ENCODE measurements at regions not wholly inside any gene's neighbourhood (a gene's known extent, or its start where the extent isn't known, plus 50 kb on each side); places are given as distances from the start of the nearest gene placed in this dataset.

DNA sequence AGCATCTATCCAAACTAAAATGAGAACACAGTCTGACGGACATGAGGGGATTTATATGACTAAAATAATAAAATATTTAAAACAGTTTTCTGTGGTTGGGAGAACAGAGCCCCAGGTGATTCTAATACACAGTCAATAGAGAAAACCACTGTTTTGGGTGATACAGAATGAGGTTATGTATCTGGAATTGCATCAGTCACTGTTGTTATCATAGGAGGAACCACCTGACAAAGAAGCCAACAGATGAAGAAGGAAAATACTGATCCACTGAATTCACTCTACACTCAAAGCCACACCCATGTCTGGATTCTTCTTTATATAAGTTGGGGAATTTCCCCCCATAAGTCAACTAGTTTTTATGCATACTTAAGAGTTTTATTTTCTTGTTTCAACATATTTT, 799.0 kb downstream of the TLR4 start:
- DNase-seq (ENCODE audit: low read depth, low spot score), result no peak

DNA sequence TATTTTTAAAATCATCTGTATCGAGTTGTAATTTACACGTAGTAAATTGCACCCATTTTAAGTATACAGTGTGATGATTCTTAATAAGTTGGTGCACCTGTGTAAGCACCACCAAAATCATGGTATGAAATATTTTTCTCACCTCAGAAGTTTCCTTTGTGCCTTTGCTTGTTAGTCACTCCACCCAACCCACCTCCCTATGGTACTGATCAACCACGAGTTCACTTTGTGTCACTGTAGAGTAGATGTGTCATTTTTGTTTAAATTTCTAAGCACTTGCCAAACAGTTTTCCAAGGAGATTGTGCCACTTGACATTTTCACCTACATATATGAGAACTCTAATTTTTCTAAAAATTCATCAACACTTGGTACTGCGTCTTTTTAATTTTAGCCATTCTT, 806.5 kb downstream of the TLR4 start:
- no peak for DNase-seq (ENCODE audit: low read depth, low spot score)

DNA sequence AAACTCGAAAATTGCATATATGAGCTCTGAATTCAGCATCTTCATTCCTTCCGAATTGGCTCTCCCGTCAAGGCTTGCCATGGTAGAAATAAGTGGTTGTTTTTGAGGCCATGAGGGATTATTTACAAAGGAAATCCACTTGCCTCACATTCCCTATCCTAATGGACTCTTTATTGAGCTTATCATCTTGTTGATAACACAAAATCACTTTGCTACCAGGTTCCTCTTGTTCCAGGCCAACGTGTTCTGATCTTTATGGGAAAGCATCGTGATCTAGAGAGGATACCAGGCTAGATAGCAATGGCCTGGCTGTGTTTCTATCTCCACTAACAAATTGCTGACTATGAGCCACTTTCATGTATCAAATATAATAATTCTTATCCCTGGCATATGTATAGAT, 811.7 kb downstream of the TLR4 start:
- no peak for DNase-seq (ENCODE audit: low read depth, low spot score)

DNA sequence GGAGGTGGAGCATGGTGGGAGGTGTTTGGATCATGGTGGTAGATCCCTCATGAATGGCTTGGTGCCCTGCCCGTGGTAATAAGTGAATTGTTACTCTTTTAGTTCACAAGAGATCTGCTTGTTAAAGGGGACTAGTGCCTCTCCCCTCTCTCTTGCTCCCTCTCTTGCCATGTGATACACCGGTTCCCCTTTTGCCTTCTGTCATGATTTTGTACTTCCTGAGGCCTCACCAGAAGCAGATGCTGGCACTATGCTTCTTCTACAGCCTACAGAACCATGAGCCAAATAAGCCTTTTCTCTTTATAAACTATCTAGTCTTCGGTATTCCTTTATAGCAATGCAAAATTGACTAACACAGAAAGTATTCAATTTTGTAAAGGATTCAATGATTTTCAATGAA, 817.1 kb downstream of the TLR4 start:
- DNase-seq (ENCODE audit: low read depth, low spot score), result no peak

DNA sequence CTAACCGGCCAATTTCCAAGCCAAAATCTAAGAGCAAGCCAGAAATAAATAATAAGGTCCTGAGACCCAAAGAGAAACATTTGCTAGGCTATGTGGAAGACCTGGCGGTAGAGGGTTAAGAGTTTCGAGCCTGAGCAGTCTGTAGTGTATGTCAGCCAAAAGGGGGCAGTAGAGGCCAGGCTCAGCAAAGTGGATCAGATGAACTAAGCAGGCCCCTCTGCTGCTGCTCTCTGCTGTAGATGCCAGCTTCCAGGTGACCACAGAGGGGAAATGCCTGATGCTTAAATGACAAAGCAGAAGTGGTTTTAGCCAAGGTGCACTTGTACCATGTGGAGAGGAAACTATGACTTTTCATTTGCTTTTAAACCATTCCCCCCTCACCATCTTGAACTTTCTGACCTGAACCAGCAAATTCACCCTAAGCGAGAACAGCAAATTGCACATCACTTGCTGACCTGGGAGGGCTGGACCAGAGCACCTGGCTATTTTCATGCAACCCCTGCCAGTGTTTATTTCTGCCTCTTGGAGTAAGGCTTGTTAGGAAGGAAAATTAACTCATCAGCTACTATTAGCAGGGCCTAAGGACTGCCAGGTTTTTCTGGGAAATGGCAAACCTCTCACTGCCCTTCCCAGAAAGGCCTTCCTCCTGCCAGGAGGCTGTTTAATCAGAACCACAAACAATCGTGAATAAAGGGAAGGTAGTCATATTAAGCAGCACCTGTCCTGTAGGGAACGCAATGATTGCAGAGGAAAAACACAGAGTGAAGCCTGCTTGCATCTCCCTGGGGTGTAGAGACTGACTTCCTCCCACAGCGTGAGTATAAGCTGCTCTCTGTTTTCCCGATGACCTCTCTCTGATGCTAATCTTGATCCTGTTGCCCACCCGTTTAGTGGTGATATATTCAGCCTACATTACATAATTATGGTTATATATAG, 818.2 kb downstream of the TLR4 start:
- DNase-seq (ENCODE audit: low read depth, low spot score), result peak; percentile 35

DNA sequence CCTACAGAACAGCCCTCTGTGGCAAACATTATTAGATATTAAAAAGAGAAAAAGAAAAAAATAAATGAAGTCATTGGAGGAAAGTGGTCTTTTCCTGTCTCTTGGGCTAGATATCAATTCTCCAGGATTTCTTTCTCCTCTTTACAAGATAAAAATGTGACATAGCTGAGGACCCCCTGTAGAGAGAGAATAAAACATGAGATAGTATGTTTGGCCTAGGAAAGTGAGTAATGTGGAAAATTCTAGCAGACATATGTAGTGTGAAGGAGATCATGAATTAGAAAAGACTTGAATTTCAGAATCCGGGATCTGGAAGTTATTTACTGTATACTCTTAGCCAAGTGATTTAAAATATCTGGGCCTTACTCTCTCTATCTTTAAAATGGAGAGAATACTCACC, 823.1 kb downstream of the TLR4 start:
- DNase-seq (ENCODE audit: low read depth, low spot score), result no peak

DNA sequence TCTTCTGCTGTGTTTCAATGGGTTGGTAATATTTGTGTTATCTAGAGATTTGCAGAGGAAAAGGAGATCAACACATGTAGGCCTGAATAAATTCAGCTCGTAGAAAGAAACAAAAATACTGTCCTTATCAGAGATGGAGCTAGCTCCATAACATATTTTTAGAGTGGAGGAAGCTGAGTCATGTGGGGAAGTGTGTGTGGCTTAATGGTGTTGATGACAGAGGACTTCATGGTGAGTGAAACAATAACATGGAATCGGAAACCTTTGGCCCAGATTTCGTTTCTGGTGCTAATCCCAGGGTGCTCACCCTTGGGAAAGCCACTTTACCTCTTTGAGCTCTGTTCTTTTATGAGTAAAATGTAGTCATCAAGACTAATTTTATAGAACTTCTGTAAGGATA, 825.0 kb downstream of the TLR4 start:
- peak; percentile 23 for DNase-seq (ENCODE audit: low read depth, low spot score)

DNA sequence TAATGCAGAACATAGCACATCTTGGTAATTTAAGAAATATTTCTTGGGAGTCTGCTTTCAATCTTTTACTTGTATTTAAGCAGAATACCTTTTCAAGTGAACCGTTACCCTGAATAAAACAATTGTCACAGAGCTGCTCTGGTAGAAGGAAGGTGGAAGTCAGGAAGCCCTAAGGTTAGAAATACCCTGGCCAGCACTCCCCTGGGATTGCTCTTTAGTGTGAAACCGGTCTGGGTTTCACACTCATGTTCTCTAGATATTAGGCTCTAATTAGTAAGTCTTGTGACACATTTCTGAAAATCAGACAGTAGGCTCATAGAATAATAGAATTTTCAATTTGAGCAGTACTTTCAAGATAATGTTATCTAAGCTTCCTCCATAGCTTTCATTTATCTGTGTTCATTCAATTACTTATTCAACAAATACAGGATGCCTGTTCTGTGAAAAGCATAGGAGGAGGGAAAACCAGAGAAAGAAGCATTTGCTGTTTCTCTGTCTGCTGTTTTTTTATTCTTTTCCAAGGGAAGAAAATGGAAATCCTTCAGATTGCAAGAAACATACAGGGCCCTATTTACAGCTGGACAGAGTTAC, 825.5 kb downstream of the TLR4 start:
- no peak for DNase-seq (ENCODE audit: low read depth, low spot score)

DNA sequence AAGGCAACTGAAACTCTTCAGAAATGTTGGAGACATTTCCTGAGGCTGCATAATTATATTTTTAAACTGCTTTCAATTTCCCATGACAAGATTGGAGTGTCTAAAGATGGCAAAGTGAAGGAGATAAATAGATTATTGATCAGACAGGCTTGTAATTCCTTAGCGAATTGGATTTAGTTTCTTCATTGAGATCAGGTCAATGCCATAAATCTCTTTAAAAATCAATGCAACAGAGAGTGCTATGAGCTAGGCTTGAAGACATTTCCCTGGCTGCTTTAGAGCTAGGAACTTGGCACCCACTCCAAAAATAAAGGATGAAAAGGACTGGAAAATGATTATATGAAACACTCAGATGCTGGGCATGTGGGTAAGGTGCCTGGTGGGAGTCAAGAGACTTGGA, 828.4 kb downstream of the TLR4 start:
- DNase-seq (ENCODE audit: low read depth, low spot score), result no peak

DNA sequence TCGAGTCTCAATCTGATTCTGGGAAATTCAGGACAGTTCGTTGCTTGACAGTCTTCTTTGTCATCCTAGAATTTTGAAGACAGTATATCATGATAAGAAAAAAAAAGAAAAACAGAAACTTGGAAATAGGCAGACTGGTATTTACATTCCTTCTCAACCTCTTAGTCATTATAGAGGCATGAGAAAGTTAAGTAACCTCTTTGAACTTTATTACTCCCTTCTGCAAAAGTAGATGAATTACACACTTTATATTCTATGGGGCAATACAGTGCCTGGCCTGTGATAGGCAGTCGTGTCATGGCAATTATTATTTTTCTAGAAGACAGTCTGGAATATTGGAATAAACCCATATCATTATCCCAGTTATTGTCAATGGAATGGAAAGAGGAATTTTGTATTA, 828.9 kb downstream of the TLR4 start:
- DNase-seq (ENCODE audit: low read depth, low spot score), result no peak

DNA sequence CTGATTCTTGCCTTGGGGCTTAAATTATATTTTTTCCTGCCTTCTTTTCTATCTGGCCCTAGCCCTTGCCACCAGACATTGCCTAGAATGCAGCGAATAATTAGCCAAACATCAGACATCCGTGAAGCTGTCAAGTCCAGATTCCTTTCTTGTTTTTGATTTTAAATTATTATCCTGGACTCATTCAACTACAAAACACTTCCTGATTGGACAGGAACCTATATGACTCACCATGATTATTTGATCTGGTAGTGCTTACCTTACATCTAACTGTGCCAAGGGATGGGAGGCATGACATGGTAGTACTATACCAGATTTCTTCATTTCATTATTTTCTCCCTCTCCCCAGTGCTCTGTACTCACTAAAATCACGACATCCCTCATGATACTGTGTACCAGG, 829.6 kb downstream of the TLR4 start:
- DNase-seq (ENCODE audit: low read depth, low spot score), result no peak

DNA sequence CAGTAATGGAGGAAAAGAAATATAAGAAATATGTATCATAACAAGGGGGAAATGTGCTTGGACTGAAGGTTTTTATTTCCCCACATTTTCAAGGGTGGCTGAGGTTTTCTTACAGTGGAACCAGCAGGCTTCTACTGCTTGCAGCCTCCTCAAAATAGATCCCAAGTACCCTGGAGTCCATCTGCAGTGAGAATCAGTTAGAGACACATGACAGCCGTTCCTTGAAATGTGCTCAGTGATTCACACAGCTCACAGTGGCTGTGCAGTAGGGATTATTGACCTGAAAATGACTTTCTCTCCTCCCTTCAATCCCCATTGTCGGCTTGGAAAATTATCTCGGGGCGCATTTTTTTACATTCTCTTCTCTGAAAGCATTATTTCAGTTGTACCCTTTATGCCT, 832.0 kb downstream of the TLR4 start:
- no peak for DNase-seq (ENCODE audit: low read depth, low spot score)

DNA sequence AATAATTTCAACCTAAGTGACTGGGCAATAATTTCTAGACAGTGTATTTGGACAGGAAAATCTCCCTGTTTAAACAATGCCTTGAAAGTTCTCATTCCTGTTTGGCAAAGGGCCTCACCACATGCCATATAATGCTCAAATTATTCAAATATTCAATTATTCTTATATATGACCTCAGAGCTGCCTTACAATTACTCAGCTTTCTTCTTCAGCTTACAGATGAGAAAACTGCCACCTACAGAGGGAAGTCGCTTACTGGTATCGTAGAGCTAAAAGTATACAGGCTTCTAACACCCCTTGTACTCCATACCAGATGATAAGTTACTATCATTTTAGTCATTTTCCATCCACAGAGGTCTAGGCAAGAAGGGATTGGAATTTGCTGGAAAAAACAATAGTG, 830.3 kb downstream of the BRINP1 start:
- DNase-seq (ENCODE audit: low read depth, low spot score), result no peak

DNA sequence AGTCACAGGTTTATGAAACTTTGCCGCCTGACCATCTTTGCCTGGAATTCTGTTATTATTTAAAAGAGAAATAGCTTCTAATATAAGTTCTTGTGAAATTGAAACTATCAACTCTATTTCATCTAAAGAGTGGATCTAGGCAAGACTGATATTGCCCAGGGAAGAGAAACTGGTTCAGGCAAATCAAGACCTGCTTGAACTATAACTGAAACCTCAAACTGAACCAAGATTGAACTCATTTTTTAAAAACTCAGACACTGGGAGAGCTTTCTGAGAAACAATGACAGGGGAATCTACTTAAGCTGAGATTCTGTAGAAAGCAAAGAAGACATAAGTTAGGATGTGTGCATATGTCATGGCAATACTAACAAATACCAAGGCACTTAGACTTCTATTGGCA, 815.8 kb downstream of the BRINP1 start:
- no peak for DNase-seq (ENCODE audit: low read depth, low spot score)

DNA sequence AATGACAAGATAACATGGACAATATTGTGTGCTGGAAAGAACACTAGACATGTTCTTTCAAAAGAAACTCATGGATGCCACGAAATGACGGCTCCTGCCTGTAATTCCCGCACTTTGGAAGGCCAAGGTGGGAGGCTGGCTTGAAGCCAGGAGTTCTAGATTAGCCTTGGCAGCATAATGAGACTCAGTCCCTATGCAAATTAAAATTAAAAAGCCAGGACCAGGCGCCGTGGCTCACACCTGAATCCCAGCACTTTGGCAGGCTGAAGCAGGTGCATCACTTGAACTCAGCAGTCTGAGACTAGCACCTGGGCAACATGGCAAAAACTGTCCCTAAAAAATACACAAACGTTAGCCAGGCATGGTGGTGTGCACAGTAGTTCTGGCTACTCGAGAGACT, 814.2 kb downstream of the BRINP1 start:
- DNase-seq (ENCODE audit: low read depth, low spot score), result no peak

DNA sequence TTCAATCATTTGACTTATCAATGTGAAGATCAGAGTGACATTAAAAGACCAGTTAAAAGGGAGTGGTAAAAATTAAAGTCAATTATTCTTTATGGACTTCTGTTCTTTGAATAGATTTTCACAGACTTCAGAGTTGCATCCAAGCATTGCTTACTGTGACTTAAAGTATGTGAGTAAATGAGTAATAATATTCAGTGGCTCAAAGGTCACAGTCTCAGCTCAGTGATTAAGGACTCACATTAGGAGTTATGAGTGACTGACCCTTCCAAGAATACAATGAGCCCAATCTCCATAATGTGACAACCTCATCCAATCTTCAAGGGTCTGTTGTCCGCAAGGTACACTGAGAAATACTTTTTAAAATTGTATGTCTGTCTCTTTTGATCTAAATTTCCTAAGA, 811.2 kb downstream of the BRINP1 start:
- no peak for DNase-seq (ENCODE audit: low read depth, low spot score)

DNA sequence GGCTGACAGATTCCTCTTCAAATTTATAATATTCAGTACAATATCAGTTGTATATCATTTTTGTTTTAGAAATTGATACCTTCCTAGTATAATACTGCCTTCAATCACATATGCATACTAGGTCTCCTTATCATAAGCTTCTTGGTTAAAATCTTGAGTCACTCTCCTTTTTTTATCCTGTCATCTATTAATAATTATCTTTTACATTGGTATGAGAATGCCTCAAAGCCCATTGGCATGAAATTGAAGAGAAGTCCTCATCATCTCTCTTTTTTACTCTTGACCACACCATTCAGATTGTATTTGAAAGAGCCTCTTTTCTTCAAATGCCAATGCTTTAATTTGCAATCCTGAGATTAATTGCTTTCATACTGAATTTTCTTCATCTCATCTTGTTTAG, 810.3 kb downstream of the BRINP1 start:
- no peak for DNase-seq (ENCODE audit: low read depth, low spot score)

DNA sequence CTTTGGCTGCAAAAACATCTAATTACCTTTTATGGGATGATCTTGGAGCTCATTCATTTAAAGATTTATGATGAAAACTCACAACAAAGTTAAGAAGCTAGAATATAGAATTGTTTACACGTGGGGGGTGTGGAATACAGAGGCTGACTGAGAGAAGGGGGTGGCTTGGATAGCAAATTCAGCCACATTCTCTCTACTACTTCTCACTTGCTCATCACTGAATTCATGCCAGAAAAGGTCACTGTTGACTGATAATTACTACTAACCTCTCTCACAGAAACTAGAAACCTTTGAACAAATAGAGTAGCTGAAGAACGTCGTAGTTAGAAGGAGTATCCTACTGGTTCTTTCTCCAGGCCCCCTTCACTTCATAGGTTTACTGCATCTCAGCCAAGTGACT, 808.2 kb downstream of the BRINP1 start:
- DNase-seq (ENCODE audit: low read depth, low spot score), result no peak

DNA sequence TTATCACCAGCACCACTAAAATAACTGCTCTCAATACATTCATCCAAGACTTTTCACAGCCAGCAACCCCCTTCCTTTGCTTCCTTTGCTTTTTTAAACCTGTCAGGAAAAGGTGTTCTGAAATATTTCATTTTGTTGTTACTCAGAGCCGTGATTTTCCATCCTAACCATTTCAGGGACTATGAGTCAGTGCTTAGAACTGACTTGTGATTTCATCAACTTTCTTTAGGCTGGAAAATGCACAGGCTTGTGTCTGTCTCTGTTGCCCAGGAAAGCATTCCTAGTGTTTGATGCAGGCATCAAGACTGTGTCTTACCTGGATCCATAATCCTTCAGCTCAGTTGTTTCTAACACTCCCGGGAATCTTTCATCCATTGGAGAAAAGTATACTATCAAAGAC, 805.6 kb downstream of the BRINP1 start:
- DNase-seq (ENCODE audit: low read depth, low spot score), result no peak

DNA sequence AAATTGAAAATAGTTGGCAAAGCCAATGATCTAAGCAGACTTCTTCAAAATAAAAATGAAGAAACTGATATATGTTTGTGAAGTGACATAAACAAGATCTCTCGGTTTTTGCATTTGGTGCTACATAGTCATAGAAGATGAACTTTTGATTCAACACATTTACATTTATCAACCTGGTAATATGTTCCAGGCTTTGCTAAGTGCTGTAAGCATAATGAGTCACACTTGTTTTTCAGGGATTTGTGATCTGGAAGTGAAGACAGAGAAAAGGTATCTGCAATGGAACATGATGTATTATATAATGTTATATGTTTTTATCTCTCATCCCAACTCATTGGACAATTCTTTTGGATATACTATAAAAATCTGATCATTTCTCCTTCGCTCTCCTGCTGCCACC, 801.4 kb downstream of the BRINP1 start:
- no peak for DNase-seq (ENCODE audit: low read depth, low spot score)

DNA sequence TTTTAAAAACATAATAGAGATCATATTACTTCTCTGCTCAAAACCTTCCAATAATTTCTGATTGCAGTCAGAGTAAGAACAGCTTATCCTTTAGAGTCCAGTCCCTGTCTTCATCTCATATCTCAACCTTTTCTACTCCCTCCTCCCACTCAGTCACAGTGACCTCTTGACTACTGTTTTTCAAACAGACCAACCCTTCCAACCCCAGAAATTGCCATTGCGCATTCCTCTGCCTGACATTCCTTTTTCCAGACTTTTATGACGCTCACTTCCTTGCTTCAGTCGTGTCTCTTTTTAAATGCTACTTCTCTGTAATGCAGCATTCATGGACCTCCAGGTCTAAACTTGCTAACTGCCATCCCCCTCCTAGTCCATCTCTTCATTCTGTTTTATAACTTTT, 800.5 kb downstream of the BRINP1 start:
- no peak for DNase-seq (ENCODE audit: low read depth, low spot score)

DNA sequence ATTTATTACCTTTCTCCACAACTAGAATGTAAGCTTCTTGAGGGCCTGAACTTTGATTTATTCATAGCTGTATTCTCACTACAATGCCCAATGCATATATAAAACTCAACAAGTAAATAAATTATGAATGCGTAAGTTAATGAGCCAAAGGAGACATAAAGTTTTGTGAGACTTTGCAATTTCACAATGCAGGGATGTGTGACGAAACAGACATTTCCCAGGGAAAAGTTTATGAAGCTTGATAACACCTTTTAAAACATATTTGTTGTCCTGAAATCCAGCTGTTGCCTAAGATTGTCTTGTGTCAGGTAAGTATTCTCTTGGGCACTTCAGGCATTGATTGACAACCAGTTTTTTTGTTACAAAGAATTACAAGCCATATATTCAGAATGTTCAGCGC, 800.1 kb downstream of the BRINP1 start:
- DNase-seq (ENCODE audit: low read depth, low spot score), result no peak

DNA sequence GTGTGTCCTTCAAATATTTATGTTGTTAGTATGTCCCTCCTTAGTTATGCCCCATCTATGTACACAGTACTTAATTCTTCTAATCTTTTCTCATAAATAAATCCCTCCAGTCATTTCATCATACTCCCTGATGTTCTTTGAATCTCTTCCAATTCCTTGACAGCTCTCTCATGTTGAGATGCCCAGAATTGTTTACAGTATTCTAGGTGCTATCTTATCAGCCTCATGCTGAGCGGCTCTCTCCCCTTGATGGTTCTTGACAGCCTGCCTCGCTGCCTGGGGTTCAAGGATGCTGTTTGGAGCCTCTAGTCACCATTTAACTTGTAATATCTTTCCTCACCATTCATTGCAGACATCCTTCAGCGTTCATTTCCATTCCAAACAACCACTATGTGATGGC, 799.2 kb downstream of the BRINP1 start:
- peak; percentile 9 for DNase-seq (ENCODE audit: low read depth, low spot score)

Measured in smooth muscle cell of the brain vasculature (primary cell).